Activated CD8-positive, alpha-beta memory T cell treated with anti-CD3 and anti-CD28 coated beads for 24 hours (primary cell): ENCODE measurements at regions not wholly inside any gene's neighbourhood (a gene's known extent, or its start where the extent isn't known, plus 50 kb on each side); places are given as distances from the start of the nearest gene placed in this dataset.

Experiments
- DNase-seq: peaks from one replicate; pipeline ENCODE4 v3.0.0-alpha.2; 2020

- DNase-seq: no peak
Measured at GRCh38 chr7:106196460-106197021, 84.4 kb upstream of the SYPL1 start.

- no peak for DNase-seq
Measured at GRCh38 chr7:106193661-106194060, 81.5 kb upstream of the SYPL1 start.

- DNase-seq: no peak
Measured at GRCh38 chr7:106190589-106191330, 78.6 kb upstream of the SYPL1 start.

DNA sequence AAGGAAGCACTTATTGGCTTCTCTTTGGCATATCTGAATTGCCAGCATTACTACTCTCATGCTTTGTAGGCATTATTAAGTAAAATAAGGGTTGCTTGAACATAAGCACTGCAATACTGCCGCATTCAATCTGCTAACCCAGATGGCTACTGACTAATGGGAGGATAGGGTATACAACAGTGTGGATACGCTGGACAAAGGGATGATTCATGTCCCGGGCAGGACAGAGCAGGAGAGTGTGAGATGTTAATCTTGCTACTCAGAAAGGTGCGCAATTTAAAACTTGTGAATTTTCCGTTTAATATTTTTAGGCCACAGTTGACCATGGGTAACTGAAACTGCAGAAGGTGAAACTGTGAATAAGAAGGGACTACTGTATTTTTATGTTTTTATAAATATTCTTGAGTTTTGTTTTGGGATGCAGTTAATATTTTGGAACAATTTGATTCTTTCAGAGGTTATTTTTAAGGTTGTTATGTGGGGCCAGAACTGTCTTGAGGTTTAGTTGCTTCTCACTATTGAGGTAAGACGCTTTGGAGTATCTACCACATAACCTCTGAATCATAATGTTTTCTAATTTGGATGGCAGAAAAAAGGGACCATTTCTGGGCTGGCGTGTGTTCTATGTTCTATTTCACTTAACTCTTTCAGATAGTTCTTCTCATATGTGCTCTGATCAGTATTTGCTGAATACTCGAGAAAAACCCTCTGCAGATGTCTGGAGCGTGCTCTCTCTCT lies 75.7 kb upstream of the SYPL1 start:
- no peak for DNase-seq

DNA sequence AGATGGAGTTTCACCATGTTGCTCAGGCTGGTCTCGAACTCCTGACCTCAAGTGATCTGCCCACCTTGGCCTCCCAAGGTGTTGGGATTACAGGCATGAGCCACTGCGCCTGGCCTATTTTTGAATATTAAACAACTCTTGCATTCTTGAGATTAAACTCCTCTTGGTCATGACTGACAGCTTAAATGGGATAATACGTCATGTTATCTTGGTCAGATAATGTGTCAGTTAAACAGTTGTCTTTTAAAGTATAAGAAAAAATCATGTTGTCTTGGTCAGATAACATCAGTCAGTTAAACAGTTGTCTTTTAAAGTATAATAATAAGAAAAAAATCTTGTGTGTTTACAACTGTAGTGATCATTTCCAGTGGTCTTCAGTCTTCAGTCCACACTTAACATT lies 73.6 kb upstream of the SYPL1 start:
- no peak for DNase-seq

DNA sequence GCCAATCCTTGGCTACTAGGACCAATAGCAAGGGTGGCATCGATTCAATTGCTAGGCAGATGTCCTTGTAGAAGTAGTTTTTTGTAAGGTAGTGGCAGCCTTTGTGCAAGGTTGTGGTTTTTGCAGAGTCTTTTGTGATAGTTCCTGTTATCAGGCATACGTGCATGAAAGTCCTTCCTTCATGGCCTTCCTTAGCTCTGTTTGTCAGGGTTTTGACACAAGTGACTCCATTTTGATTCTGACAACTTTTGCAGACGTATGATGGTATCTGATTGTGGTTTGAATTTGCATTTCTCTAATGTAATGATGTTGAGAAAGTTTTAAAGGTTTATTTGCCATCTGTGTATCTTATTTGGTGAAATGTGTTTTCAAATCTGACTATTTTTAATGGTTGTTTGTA lies 71.8 kb upstream of the SYPL1 start:
- DNase-seq: no peak

DNA sequence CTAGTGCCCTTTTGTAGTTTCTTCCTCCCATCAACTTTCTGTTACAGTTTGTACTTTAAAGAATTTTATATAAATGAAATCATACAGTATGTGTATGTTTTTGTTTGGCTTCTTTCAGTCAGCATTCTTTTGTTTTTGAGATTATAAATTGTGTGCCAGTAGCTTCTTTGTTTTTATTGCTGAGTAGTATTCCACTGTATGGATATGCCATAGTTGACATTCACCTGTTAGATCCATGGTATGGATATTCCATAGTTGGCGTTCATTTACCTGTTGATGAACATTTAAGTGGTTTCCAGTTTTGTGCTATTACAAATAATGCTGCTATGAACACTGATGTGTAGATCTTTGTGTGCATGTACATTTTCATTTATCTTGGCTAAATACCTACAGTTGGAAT lies 70.8 kb upstream of the SYPL1 start:
- no peak for DNase-seq

DNA sequence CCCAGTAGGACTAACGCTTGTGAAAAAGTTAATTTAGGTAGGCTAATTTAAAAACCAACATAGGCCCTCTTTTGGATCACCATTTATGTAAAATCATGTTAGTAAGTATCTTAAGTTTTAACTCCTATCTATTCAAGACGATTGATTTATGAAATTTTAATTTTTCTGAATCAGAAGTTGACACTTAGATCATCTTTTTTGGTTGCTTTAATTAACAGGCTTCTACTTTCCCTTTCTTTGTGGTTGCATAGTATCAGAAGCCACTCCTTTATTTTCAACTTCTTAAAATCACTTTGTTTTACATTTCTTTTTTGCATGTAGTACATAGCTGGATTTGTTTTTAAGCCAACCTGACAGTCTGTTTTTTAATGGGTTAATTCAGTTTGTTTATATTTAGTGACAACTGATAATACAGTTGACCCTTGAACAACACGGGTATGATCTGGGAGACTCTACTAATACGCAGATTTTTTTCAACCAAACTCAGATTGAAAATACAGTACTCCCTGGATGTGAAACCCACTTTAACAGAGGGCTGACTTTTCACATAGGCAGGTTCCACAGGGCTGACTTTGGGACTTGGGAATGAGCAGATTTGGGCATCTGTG lies 69.7 kb upstream of the SYPL1 start:
- DNase-seq: no peak

GRCh38 chr7:106180721-106181120 lies 68.6 kb upstream of the SYPL1 start:
- DNase-seq: no peak

- no peak for DNase-seq
Measured at GRCh38 chr7:106179256-106179655, 67.1 kb upstream of the SYPL1 start.

DNA sequence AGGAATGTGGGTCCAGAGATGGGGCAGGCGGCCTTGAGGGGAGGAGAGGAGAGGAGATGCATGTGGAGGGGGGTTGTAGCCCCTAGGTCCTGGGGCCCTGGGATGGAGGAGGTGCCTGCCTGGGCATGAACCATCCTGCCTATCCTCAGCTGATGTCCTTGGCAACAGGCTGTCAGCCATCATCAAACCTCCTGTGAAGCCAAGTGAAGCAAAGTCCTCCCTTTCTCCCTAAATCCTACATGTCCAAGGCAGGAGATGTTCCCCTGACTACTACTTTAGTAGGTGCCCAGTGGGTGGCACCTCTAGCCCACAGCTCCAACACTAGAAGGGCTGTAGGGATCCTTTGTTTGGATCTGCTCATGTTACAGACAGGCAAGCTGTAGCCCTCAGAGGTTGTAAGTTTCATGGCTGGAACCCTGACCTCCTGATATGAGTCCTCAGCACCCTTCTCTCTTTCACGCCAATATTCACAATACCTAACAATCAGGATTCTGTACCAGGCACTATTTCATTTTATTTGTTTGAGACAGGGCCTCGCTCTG lies 66.6 kb upstream of the SYPL1 start:
- DNase-seq: no peak

- DNase-seq: no peak
Measured at GRCh38 chr7:106177738-106178592, 65.9 kb upstream of the SYPL1 start.

- no peak for DNase-seq
Measured at GRCh38 chr7:106177300-106177690, 65.2 kb upstream of the SYPL1 start.

DNA sequence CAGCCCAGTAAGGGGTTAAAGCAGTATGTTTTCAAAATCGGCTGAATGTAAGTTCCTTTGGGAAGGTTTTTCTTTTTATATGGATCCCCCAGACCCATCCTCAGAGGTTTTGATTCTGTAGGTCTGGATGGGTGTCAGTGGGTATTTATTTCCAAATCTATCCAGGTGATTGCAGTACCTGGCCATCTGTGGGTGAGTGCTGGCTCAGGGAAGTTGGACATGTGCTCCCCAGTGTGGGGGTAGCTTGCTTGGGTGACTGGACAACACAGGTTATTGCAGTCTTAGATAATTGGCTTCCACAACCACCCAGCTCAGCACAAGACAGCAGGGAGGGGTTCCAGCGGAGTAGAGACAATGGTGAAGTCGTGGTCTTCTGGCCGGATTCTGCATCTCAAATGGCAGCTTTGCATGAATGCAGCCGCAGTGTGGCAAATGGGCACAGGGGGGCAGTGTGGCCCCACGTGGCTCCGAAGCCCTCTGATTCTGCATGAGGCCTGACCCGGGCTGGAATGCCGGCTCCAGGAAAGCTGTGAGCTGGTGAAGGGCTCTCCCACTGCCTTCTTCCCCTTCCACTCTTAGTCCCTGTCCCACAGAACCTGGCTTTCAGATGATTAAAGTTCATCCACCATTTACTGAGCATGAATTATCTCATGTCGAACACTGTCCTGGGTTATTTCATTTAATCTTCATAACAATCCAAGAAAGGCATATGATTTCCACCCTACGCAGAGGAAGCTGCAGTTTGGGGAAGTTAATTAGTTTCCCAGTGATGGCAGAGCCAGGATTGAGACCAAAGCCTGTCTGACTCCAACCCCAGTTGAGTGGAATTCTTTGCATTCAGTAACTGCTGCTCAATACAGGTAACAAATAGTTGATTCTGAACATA lies 64.5 kb upstream of the SYPL1 start:
- peak; percentile 92 for DNase-seq

DNA sequence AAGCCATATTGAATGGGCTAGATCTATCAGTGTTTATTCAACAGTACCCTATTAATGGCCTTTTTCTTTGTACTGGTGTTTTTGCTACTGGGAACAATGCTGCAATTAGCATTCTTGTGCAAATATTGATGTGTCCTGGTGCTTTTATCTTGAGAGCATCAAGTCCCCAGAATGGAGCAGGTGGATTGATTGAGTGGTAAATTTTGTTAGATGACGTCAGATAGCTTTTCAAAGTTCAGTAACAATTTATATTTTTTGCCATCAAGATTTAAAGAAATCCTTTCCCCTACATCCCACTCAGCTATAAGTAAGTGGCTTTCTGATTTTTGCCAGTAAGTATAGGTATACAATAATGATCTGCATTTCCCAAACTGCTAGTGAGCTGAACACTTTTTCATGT lies 63.4 kb upstream of the SYPL1 start:
- no peak for DNase-seq

DNA sequence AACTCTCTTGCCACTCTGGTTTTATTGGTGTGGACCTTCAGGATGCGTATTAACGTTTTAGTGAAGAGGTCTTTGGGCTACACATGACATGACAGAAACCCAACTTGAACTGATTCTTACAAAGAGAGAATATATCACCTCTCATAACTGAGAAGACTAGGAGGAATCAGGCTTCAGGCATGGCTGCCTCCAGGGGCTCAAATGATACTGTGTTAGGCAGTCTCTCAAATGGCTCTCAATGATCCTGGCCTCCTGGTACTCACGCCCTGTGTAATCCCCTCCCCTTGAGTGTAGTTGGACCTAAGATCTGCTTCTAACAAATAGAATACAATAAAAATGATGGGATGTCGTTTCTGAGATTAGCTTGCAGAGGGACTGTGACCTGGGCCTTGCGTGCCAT lies 58.5 kb upstream of the SYPL1 start:
- no peak for DNase-seq

DNA sequence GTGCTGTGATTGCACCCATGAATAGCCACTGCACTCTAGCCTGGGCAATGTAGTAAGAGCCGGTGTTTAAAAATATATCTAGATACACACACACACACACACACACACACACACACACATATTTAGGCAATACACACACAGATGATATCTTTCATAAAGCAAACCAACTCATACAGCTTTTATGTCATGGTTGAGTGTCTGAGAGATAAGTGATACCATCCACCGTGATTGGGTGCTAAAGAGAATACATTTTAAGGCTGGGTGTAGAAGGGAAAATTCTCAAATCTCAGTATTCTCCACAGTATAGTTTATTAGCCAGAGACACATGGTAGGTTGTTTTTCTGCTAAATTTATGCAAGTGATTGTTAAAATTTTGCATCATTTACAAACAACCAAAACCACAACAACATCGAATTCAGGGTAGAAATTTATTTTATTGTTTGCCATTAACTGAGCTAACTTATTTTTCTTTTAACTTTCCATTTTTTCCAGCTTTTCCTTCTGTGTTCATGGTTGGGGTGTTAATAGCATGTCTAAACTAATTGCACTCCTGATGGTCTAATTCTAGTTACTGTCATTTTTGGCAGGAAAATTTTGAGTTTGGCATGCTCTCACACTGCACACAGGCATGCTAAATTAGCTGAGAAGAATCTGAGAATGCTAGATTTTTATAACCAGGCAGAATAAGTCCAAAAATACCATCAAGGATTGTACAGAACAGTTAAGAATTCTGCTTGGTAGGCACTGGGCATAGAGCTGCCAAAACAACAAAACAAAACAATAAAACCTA lies 57.9 kb upstream of the SYPL1 start:
- no peak for DNase-seq

DNA sequence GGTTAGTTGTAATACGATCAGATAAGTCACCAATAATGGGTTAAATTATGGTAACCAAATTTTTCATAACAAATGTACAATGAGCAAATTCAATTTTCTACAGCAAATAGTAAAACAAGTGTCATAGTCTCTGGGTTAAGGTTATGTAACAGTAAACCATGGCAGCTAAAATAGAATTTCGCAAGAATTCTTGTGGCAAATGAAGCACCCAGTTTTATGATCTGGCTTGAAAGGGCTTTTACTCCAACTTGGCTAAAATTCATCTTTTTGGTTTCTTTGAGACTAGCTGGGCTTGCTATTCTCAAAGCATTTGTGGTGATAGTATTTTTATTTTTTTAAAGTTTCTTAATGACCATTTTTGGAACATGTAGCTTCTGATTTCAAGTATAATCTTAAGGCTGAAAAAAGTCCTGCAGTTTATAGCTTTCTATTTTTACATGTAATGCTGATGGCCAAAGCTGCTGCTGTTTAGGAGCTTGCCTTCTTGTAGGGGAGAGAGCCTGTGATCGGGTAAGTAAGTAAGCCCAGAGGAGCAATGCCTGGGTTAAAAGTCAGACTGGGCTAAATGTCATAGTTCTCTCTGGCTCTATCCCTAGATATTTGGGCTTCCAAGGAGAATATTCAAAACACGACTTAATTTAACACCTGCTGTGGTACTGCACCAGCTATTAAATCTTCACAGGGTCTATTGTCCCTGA lies 55.5 kb upstream of the SYPL1 start:
- DNase-seq: no peak

GRCh38 chr7:106166651-106167342 lies 54.7 kb upstream of the SYPL1 start:
- DNase-seq: no peak
